CD1c-positive myeloid dendritic cell (primary cell): ENCODE measurements at regions not wholly inside any gene's neighbourhood (a gene's known extent, or its start where the extent isn't known, plus 50 kb on each side); places are given as distances from the start of the nearest gene placed in this dataset.

Source experiments
- DNase-seq: peaks from one replicate; pipeline ENCODE4 v3.0.0-alpha.2; 2016; ENCODE audit errors: extremely low spot score

- DNase-seq = no peak
Measured at GRCh38 chrX:16222151-16222550, 54.9 kb downstream of the MAGEB17 start.

DNA sequence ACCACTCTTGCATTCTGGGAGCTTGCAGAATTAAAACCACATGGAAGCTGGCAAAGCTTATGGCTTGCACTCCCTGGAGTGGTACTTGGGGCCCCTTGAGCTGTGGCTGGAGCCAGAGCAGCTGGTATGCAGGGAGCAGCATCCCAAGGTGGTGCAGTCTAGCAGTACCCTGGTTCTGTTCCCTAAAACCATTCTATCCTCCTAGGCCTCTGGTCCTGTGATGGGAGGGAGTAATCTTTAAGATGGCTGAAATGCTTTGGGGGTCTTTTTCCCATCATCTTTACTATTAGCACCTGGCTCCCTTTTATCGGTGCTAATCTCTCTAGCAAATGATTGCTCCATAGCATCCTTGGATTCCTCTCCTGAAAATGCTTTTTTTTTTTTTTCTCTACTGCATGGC, 56.1 kb downstream of the MAGEB17 start:
- DNase-seq = no peak

- no peak for DNase-seq
Measured at GRCh38 chrX:16239211-16239610, 71.9 kb downstream of the MAGEB17 start.

GRCh38 chrX:16240231-16240905, 73.1 kb downstream of the MAGEB17 start:
- DNase-seq = no peak

GRCh38 chrX:16240968-16241367, 73.7 kb downstream of the MAGEB17 start:
- DNase-seq = no peak

- no peak for DNase-seq
Measured at GRCh38 chrX:16250296-16250695, 83.0 kb downstream of the MAGEB17 start.

DNA sequence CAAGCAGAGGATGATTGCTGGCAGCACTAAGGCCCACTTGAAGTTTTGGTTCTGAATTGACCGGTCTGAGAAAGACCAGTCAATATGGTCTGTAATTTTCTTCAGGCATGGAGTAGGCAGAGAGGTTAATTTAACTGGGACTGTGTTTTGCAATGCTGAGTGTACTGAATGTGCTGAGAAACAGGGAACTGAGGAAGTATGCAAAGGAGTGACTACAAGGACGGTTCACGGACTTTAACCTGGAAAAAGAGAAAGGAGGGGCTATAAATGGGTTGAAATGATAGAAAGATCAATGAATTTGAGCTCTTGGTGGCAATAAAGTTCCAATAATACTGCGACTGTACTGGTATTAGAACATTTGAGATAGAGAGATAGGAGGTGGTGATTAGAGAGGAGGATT, 84.5 kb downstream of the MAGEB17 start:
- no peak for DNase-seq

DNA sequence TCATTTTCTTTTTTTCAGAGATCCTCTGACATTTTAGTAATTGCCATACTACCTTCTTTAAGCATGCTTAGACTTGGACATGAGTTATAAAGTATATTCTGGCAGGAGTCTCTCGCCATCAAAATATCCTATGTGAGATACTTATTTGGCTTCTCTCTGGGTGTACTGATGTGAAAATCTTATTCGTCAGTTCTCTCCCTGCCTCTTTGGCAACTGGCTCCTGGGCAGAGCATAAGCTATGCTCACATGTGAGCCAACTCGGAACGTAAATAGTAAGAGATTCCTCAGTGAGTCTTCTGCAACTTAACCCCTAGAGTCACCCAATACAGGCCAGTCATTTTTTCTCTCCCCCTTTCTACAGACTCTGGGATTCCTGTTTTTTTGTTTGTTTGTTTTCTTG, 91.6 kb downstream of the MAGEB17 start:
- DNase-seq = no peak

- no peak for DNase-seq
Measured at GRCh38 chrX:16267431-16267830, 100.2 kb downstream of the MAGEB17 start.

DNA sequence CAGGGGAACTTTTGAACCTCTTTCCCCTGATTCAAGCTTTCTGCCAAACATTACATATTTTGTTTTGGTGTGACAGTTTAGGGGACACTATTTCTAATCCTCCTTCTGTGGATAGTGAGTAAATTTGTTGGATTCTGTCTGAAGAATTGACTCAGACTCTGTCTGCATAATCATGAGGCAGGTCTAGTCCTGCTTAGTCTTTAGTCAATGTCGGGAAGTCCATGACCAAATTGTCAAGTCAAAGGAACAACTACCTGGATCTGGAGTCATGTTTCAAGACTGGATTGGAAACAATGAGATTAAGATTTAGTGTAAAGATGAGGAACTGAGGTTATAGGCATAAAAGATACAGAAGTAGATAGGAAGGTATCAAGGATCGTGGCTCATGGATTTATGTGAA, 100.9 kb downstream of the MAGEB17 start:
- no peak for DNase-seq

GRCh38 chrX:16278927-16279326, 111.6 kb downstream of the MAGEB17 start:
- DNase-seq = no peak

GRCh38 chrX:16282209-16282608, 114.9 kb downstream of the MAGEB17 start:
- no peak for DNase-seq

DNA sequence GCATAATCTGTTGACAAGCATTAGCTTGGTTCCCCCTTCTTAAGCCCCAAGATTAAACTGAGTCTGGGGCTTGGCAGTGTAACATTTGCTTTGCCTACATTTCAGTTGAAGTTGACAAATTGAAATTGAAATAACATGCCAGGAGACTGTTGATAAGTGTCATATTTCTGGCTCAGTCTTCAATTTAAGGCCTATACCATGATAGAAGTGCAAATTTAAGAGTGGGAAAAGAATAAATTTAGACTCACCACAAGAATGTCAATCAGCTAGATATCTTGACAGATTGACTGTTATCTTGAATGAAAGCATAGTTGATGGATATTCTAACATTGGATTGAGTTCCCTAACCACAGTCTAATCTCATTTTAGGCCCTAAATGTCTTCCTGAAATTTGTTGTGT, 117.6 kb downstream of the MAGEB17 start:
- no peak for DNase-seq

DNA sequence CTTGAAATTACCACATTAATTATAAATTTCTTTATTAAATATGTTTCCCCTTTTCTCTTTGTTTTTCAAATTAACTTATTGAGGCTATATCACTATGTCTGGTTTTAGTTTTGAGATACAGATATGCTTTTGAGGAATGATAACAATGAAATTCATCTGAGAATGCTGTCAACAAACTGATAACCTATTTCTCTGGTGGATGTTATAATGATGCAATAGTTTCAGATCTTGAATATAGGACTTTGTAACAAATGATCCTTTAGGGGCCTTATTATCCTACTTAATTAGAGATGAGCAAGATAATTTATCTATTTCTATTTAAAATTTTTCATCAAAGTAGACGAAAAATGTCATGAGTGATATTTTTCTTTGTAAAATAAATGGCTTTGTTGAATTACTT, 123.7 kb downstream of the MAGEB17 start:
- no peak for DNase-seq

GRCh38 chrX:16300831-16301230, 133.6 kb downstream of the MAGEB17 start:
- DNase-seq = no peak

DNA sequence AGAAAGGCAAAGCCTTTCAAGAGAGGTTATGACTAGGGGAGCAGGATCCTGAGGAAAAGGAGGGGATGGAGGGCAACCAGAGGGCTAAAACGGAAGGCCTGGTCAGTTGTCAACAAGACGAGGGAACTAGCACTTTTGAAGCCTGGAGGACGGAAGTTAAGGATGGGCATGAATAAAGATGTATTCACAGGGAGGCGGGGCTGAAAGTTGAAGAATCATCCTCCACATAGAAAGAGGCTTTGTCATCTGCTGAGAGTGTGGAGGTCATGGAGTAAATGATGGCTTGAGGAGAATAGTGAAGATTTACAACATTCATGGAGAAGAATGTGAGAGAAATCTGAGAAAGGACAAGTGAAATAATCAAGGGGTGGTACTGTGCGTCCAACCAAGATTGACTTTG, 137.5 kb downstream of the MAGEB17 start:
- DNase-seq = no peak

- no peak for DNase-seq
Measured at GRCh38 chrX:16305187-16305586, 137.9 kb downstream of the MAGEB17 start.

GRCh38 chrX:16307950-16308349, 140.7 kb downstream of the MAGEB17 start:
- no peak for DNase-seq

- DNase-seq = no peak
Measured at GRCh38 chrX:16308773-16309172, 141.5 kb downstream of the MAGEB17 start.

- DNase-seq = no peak
Measured at GRCh38 chrX:16310326-16310725, 143.0 kb downstream of the MAGEB17 start.

DNA sequence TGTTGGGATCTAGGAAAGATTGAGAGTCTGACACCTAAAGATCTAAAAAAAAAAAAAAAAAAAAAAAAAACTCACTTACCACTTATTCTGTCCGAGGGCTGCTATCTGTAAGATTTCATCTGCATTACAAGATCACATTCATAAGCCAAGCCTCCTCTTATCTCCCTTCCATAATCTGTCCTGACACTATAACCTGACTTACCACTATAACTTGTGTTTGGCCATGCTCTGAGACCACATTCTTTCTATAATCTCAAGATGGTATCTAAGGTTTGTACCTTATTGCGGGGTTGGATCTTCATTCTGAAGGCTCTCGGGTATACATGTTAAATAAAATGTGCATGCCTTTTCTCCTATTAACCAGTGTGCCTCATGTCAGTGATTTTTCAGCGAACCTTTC, 144.4 kb downstream of the MAGEB17 start:
- no peak for DNase-seq

- DNase-seq = no peak
Measured at GRCh38 chrX:16312761-16313623, 145.7 kb downstream of the MAGEB17 start.

DNA sequence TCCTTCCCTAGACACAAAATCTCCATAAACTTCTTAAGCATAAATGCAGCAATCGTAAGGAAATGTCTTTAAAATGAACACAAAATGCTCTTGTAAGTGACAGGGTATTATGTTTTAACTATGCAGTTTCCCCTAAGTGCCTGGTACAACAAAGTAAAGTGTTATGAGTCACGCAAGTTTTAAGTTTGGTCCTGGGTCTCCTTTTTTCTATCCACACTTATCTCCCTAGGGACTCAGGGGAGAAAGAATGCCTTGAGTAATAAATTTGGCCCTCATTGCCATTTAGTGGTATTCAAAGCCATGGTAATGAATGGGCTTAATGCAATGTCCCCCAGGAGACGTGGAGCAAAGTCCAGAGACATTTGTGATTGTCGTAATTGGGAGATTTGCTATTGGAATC, 149.1 kb downstream of the MAGEB17 start:
- no peak for DNase-seq
